ENCODE measurements at regions not wholly inside any gene's neighbourhood (a gene's known extent, or its start where the extent isn't known, plus 50 kb on each side); places are given as distances from the start of the nearest gene placed in this dataset.
"Not testable (repeated sequence)": the region's sequence is repeated elsewhere in the genome, so short reads cannot be mapped to it uniquely, and the experiment has no call there.

GRCh38 chr21:9733761-9734558, 787.4 kb upstream of the TPTE start:
- not testable (repeated sequence) for TF ChIP-seq REST (IDR thresholded peaks at IDR 0.05; ENCODE audit: insufficient replicate concordance, low read depth); CTCF (IDR thresholded peaks at IDR 0.05; ENCODE audit: insufficient read depth, low read length); POLR2AphosphoS5 (IDR thresholded peaks at IDR 0.05; ENCODE audit: low read depth)

Data from HL-60 (cell line).